Endothelial cell of umbilical vein (primary cell): ENCODE measurements at regions not wholly inside any gene's neighbourhood (a gene's known extent, or its start where the extent isn't known, plus 50 kb on each side); places are given as distances from the start of the nearest gene placed in this dataset.

ENCODE experiments used
- CTCF ChIP-seq, 2 donors: IDR thresholded peaks; 1 replicate in 1 of 2; 2 replicates in 1 of 2; pipeline ENCODE4 v1.5.1; 2011; ENCODE audit warnings: low read length in 2 of 2, mild to moderate bottlenecking in 2 of 2, moderate library complexity in 2 of 2, control low read depth in 1 of 2, inconsistent platforms in 1 of 2, low read depth in 1 of 2; ENCODE audit not compliant: insufficient read depth in 1 of 2; ENCODE audit errors: extremely low read depth in 1 of 2
- EZH2 ChIP-seq: IDR thresholded peaks from 2 replicates; pipeline ENCODE4 v1.6.1; 2012; ENCODE audit warnings: borderline replicate concordance, low read depth, mild to moderate bottlenecking, moderate library complexity, low read length, inconsistent platforms; ENCODE audit not compliant: severe bottlenecking
- FOS ChIP-seq: IDR thresholded peaks from 2 replicates; pipeline ENCODE4 v1.6.1; 2011; ENCODE audit warnings: mild to moderate bottlenecking, low read length, moderate library complexity, borderline replicate concordance; ENCODE audit not compliant: insufficient read depth
- JUN ChIP-seq: IDR thresholded peaks from 2 replicates; pipeline ENCODE4 v1.6.1; 2011; ENCODE audit warnings: borderline replicate concordance, low read depth; ENCODE audit not compliant: insufficient read length, insufficient read depth
- POLR2A ChIP-seq: IDR thresholded peaks from 2 replicates; pipeline ENCODE4 v1.6.1; 2012; ENCODE audit warnings: low read depth, mild to moderate bottlenecking, control low read depth, low read length
- POLR2AphosphoS5 ChIP-seq: IDR thresholded peaks from 2 replicates; pipeline ENCODE4 v1.6.1; 2012; ENCODE audit warnings: low read depth, mild to moderate bottlenecking, control low read depth, low read length, moderate library complexity; ENCODE audit not compliant: insufficient read depth

- no peak for TF ChIP-seq FOS
- TF ChIP-seq CTCF (IDR thresholded peaks at IDR 0.05; ENCODE audit: extremely low read depth in 1 of 2, insufficient read depth in 1 of 2, low read depth in 1 of 2, low read length in 2 of 2) = no peak
- no peak for TF ChIP-seq POLR2A
- no peak for TF ChIP-seq JUN
- no peak for TF ChIP-seq EZH2
- TF ChIP-seq POLR2AphosphoS5 = no peak
Measured at GRCh38 chr14:62314221-62314620, 552.0 kb downstream of the SNAPC1 start.
